Hepatocyte (in vitro differentiated cells): ENCODE measurements at regions not wholly inside any gene's neighbourhood (a gene's known extent, or its start where the extent isn't known, plus 50 kb on each side); places are given as distances from the start of the nearest gene placed in this dataset.
"Not testable (repeated sequence)": the region's sequence is repeated elsewhere in the genome, so short reads cannot be mapped to it uniquely, and the experiment has no call there.

ENCODE experiments used
- EZH2 ChIP-seq: fragments of 200-600 bp; sonication (generic); IDR thresholded peaks from 2 replicates; pipeline ENCODE4 v1.6.1; 2016; ENCODE audit warnings: antibody characterized with exemption, mild to moderate bottlenecking, borderline replicate concordance
- TF ChIP-seq, protein P1 (sequence below): fragments of 200-600 bp; sonication (generic); IDR thresholded peaks from 2 replicates; pipeline ENCODE4 v1.5.1; 2016; ENCODE audit warnings: antibody characterized with exemption, mild to moderate bottlenecking; ENCODE audit not compliant: poor library complexity

DNA sequence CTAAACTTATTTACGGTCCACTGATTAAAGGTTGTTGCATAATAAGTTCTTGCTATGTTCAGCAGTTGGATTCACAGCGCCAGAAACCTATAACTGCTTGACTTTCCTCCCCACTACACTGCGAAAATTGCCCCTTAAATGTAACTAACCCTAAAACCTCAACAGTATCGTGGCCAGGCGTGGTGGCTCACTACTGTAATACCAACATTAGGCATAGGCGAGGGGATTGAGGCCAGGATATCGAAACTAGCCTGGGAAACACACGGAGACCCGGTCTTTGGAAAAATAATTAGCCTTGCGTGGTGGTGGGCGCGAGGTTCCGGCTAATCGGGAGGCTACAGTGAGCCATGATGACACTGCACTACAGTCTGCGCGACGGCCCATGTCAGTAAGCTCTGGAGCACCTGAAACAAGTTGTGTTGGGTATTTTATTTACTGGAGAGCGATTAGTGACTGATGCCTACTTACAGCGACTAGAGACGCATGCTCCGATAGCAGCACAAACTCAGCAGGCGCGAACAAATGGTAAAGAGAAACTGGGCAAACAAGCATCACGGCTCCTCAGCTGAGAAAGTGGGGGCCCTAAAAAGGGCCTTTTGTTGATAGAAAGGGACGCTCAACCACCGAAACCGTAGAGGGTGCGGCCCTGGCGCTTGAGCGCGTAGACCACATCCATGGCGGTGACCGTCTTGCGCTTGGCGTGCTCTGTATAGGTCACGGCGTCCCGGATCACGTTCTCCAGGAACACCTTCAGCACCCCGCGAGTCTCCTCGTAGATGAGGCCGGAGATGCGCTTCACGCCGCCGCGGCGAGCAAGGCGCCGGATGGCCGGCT is 81.4 kb downstream of the OR2B2 start:
- TF ChIP-seq, protein P1, sequence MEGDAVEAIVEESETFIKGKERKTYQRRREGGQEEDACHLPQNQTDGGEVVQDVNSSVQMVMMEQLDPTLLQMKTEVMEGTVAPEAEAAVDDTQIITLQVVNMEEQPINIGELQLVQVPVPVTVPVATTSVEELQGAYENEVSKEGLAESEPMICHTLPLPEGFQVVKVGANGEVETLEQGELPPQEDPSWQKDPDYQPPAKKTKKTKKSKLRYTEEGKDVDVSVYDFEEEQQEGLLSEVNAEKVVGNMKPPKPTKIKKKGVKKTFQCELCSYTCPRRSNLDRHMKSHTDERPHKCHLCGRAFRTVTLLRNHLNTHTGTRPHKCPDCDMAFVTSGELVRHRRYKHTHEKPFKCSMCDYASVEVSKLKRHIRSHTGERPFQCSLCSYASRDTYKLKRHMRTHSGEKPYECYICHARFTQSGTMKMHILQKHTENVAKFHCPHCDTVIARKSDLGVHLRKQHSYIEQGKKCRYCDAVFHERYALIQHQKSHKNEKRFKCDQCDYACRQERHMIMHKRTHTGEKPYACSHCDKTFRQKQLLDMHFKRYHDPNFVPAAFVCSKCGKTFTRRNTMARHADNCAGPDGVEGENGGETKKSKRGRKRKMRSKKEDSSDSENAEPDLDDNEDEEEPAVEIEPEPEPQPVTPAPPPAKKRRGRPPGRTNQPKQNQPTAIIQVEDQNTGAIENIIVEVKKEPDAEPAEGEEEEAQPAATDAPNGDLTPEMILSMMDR, result not testable (repeated sequence)
- not testable (repeated sequence) for TF ChIP-seq EZH2
